GM19239 (cell line): ENCODE measurements at regions not wholly inside any gene's neighbourhood (a gene's known extent, or its start where the extent isn't known, plus 50 kb on each side); places are given as distances from the start of the nearest gene placed in this dataset.

Source experiments
- DNase-seq: peaks from one replicate; pipeline ENCODE4 v3.0.0; 2011; ENCODE audit warnings: low spot score; ENCODE audit not compliant: insufficient read length
- FAIRE-seq: peaks from 2 replicates; lab custom pipeline; 2011; peaks lifted over from hg19 to GRCh38; lab: Jason Lieb, UNC

DNA sequence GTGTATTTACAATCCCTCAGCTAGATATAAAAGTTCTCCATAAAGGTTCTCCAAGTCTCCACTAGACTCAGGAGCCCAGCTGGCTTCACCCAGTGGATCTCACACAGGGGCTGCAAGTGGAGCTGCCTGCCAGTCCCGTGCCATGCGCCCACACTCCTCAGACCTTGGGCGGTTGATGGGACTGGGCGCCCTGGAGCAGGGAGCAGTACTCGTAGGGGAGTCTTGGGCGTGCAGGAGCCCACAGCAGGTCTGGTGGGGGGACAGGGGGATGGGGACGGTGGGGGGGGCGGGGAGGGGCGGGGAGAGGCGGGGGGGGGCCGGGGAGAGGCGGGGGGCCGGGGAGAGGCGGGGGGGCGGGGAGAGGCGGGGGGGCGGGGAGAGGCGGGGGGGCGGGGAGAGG lies 54.7 kb upstream of the RND3 start:
- DNase-seq (no peak), FAIRE-seq (no peak)

DNA sequence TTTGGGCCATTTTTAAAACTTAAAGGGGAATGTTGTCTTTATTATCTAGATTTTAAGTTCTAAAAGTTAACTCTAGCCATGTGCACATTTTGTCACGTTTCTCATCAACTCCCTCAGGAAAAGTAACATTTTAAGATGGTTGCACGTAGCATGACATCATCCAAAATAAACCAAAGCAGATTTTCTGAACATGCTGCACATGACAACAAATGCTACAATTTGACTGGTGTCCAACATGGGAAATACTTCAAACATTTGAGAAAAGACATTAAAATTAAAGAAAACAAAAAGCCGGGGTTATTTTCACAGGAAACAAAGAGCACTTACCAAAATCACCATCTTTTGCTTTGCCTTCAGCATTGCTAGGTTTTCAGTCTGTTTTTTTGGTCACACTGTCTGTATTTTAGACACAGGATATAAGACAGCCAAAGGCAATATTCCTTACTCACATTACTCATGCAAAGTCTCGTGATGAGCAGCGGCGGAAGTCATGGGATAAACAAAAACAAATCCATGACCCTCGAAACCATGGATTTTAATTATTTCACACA lies 51.3 kb upstream of the RND3 start:
- DNase-seq (no peak), FAIRE-seq (no peak)
